Fibroblast of skin of back (primary cell): ENCODE measurements at regions not wholly inside any gene's neighbourhood (a gene's known extent, or its start where the extent isn't known, plus 50 kb on each side); places are given as distances from the start of the nearest gene placed in this dataset.
"Not testable (repeated sequence)": the region's sequence is repeated elsewhere in the genome, so short reads cannot be mapped to it uniquely, and the experiment has no call there.

Source experiments
- DNase-seq: peaks from one replicate; pipeline ENCODE4 v3.0.0-alpha.2; 2013

- not testable (repeated sequence) for DNase-seq
Observed at GRCh38 chr1:34371179-34371578, 194.5 kb downstream of the C1orf94 start.

- DNase-seq: no peak
Observed at GRCh38 chr1:34371829-34372532, 195.3 kb downstream of the C1orf94 start.

GRCh38 chr1:34372891-34373290 is 196.2 kb downstream of the C1orf94 start:
- no peak for DNase-seq

- DNase-seq: no peak
Observed at GRCh38 chr1:34373912-34374311, 197.2 kb downstream of the C1orf94 start.

- no peak for DNase-seq
Observed at GRCh38 chr1:34376531-34376930, 199.8 kb downstream of the C1orf94 start.

- DNase-seq: peak; percentile 33
Observed at GRCh38 chr1:34378968-34379856, 202.5 kb downstream of the C1orf94 start.

GRCh38 chr1:34379911-34380310 is 203.2 kb downstream of the C1orf94 start:
- peak; percentile 6 for DNase-seq

GRCh38 chr1:34380526-34381124 is 203.9 kb downstream of the C1orf94 start:
- DNase-seq: no peak

- no peak for DNase-seq
Observed at GRCh38 chr1:34389974-34390373, 213.3 kb downstream of the C1orf94 start.

GRCh38 chr1:34396042-34396441 is 219.3 kb downstream of the C1orf94 start:
- DNase-seq: no peak

- no peak for DNase-seq
Observed at GRCh38 chr1:34398241-34398915, 221.7 kb downstream of the C1orf94 start.

- DNase-seq: no peak
Observed at GRCh38 chr1:34398916-34399275, 222.2 kb downstream of the C1orf94 start.

GRCh38 chr1:34400675-34401074 is 224.0 kb downstream of the C1orf94 start:
- no peak for DNase-seq

GRCh38 chr1:34403156-34403555 is 226.4 kb downstream of the C1orf94 start:
- DNase-seq: no peak

GRCh38 chr1:34404804-34405203 is 228.1 kb downstream of the C1orf94 start:
- no peak for DNase-seq

- DNase-seq: no peak
Observed at GRCh38 chr1:34405266-34405959, 228.7 kb downstream of the C1orf94 start.

GRCh38 chr1:34406377-34406776 is 229.7 kb downstream of the C1orf94 start:
- DNase-seq: no peak

- peak; percentile 33 for DNase-seq
Observed at GRCh38 chr1:34406833-34407539, 230.3 kb downstream of the C1orf94 start.

- peak; percentile 9 for DNase-seq
Observed at GRCh38 chr1:34408011-34408410, 231.3 kb downstream of the C1orf94 start.

- no peak for DNase-seq
Observed at GRCh38 chr1:34409689-34410229, 233.1 kb downstream of the C1orf94 start.
